RKO (cell line): ENCODE measurements at regions not wholly inside any gene's neighbourhood (a gene's known extent, or its start where the extent isn't known, plus 50 kb on each side); places are given as distances from the start of the nearest gene placed in this dataset.

Source experiments
- DNase-seq: peaks from one replicate; pipeline ENCODE4 v3.0.0-alpha.2; 2016; ENCODE audit warnings: low spot score

GRCh38 chr5:146940295-146940694 lies 61.7 kb upstream of the PPP2R2B start:
- no peak for DNase-seq

- no peak for DNase-seq
These were observed 65.5 kb upstream of the PPP2R2B start for GRCh38 chr5:146944019-146944418.

GRCh38 chr5:146944764-146945616 lies 66.4 kb upstream of the PPP2R2B start:
- no peak for DNase-seq

GRCh38 chr5:146945617-146946084 lies 67.1 kb upstream of the PPP2R2B start:
- DNase-seq: no peak

- peak; percentile 35 for DNase-seq
These were observed 68.8 kb upstream of the PPP2R2B start for GRCh38 chr5:146947181-146947941.

GRCh38 chr5:146948666-146949065 lies 70.1 kb upstream of the PPP2R2B start:
- DNase-seq: no peak

- DNase-seq: no peak
These were observed 73.6 kb upstream of the PPP2R2B start for GRCh38 chr5:146952168-146952567.

- no peak for DNase-seq
These were observed 77.7 kb upstream of the PPP2R2B start for GRCh38 chr5:146956217-146956616.

GRCh38 chr5:146959360-146959759 lies 80.8 kb upstream of the PPP2R2B start:
- DNase-seq: no peak

GRCh38 chr5:146962801-146963355 lies 84.3 kb upstream of the PPP2R2B start:
- peak; percentile 20 for DNase-seq

GRCh38 chr5:146965761-146966659 lies 87.5 kb upstream of the PPP2R2B start:
- peak; percentile 79 for DNase-seq

- no peak for DNase-seq
These were observed 89.1 kb upstream of the PPP2R2B start for GRCh38 chr5:146967646-146968045.

- no peak for DNase-seq
These were observed 92.8 kb upstream of the PPP2R2B start for GRCh38 chr5:146971401-146971800.

- DNase-seq: no peak
These were observed 107.9 kb upstream of the PPP2R2B start for GRCh38 chr5:146986469-146986868.

- no peak for DNase-seq
These were observed 115.4 kb upstream of the PPP2R2B start for GRCh38 chr5:146993876-146994530.

GRCh38 chr5:146995878-146996277 lies 117.3 kb upstream of the PPP2R2B start:
- DNase-seq: no peak

GRCh38 chr5:147015405-147015804 lies 136.8 kb upstream of the PPP2R2B start:
- no peak for DNase-seq

- no peak for DNase-seq
These were observed 138.6 kb upstream of the PPP2R2B start for GRCh38 chr5:147017191-147017590.

GRCh38 chr5:147017621-147018020 lies 139.1 kb upstream of the PPP2R2B start:
- DNase-seq: no peak

GRCh38 chr5:147018812-147019211 lies 140.3 kb upstream of the PPP2R2B start:
- no peak for DNase-seq

GRCh38 chr5:147036691-147037245 lies 158.2 kb upstream of the PPP2R2B start:
- no peak for DNase-seq
